ENCODE measurements at regions not wholly inside any gene's neighbourhood (a gene's known extent, or its start where the extent isn't known, plus 50 kb on each side); places are given as distances from the start of the nearest gene placed in this dataset.

DNA sequence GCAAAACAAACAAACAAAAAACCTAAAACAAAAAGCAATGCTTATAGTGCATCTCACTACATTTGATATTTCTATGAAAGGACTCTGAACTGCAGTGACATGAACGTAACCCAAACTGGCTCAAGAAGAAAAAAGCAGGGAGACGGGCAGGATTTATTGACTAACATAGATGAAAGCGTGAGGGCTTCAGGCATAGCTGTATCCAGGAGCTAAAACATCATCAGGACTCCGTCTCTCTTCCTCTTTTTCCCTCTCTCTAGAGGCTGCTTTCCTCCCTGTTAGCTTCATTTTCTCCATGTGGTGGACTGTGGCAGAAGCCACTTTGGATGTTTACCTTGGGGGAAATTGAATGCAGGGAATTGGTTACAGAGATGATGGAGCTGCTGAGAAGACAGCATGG lies 418.2 kb upstream of the PROK2 start:
- DNase-seq (ENCODE audit: low read depth): no peak
- TF ChIP-seq, protein P1, sequence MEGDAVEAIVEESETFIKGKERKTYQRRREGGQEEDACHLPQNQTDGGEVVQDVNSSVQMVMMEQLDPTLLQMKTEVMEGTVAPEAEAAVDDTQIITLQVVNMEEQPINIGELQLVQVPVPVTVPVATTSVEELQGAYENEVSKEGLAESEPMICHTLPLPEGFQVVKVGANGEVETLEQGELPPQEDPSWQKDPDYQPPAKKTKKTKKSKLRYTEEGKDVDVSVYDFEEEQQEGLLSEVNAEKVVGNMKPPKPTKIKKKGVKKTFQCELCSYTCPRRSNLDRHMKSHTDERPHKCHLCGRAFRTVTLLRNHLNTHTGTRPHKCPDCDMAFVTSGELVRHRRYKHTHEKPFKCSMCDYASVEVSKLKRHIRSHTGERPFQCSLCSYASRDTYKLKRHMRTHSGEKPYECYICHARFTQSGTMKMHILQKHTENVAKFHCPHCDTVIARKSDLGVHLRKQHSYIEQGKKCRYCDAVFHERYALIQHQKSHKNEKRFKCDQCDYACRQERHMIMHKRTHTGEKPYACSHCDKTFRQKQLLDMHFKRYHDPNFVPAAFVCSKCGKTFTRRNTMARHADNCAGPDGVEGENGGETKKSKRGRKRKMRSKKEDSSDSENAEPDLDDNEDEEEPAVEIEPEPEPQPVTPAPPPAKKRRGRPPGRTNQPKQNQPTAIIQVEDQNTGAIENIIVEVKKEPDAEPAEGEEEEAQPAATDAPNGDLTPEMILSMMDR (conservative IDR thresholded peaks at IDR 0.05; ENCODE audit: low read depth, low read length): no peak
- H3K4me3 ChIP-seq (ENCODE audit: low read depth, low read length): no peak overlapping the region

- H3K4me3 ChIP-seq (ENCODE audit: low read depth, low read length): no peak overlapping the region
- TF ChIP-seq, protein P1 (conservative IDR thresholded peaks at IDR 0.05; ENCODE audit: low read depth, low read length): no peak
- no peak for DNase-seq (ENCODE audit: low read depth)
Observed at GRCh38 chr3:72200332-72200731, 415.4 kb upstream of the PROK2 start.

- no peak for DNase-seq (ENCODE audit: low read depth)
- no peak overlapping the region for H3K4me3 ChIP-seq (ENCODE audit: low read depth, low read length)
- TF ChIP-seq, protein P1 (conservative IDR thresholded peaks at IDR 0.05; ENCODE audit: low read depth, low read length): no peak
Observed at GRCh38 chr3:72199530-72199929, 414.6 kb upstream of the PROK2 start.

DNA sequence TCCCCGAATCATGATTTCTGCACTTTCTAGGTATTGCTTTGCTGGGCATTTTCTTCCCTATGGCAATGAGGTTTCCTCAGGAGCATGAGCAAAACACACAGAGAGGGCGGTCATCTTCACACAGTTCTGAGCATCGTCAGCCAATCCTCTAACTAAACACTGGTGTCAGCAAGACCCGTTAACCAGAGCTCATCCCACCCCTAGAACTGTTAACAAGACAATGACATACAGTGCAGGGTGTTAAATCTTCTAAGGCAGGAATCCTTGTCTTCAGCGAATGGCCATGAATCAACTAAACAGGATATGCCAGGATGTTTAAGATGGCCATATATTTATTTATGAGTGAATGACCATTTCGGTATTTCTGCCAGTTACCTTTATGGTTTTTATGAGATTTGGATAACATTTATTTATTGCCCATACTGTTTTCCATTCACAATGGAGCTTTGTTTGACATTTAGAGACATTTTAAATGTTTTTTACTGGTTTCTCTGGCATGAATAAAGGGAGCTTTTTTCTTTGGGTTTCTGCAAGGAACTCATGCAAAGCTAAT lies 411.5 kb upstream of the PROK2 start:
- TF ChIP-seq, protein P1 (conservative IDR thresholded peaks at IDR 0.05; ENCODE audit: low read depth, low read length): no peak
- DNase-seq (ENCODE audit: low read depth): no peak

DNA sequence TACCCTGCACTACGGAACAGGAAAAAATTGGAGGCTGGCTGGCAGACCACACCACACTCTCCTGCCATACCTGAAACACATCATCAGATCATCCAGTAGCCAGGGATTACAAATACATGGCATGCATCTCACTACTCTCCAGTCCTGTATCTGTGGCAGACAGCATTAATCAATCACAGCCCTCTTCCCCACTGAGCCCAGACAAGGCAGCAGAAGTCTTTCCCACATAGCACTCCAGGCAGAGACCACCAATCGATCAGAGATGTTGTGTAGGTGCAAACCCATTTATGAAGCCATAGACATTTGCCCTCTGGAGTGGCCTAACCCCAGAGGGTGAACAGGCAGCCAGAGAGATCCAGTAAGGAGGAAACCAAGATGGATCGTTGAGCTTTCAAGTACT lies 410.9 kb upstream of the PROK2 start:
- no peak overlapping the region for H3K4me3 ChIP-seq (ENCODE audit: low read depth, low read length)
- DNase-seq (ENCODE audit: low read depth): no peak
- TF ChIP-seq, protein P1 (conservative IDR thresholded peaks at IDR 0.05; ENCODE audit: low read depth, low read length): no peak

More for the DNA sequence above, 411.5 kb upstream of the PROK2 start:
- H3K4me3 ChIP-seq (ENCODE audit: low read depth, low read length): no peak overlapping the region

DNA sequence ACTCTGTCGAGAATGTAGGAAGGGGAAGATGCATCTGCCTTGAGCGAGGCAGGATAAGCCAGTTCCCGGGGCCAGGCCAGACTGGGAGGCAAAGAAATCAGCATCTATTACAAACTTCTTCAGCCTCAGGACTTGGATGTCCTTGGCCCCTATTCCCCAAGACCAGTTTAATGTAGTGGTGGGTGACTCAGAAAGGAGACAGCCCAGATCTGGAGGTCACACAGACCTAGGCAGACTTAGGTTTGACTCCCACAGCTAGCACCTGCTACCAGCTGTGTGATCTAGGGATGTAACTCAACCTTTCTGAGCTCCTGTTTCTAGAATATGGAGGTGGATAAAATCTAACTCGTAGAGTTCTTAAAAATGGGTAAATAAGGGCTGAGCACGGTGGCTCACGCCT lies 409.5 kb upstream of the PROK2 start:
- DNase-seq (ENCODE audit: low read depth): no peak
- TF ChIP-seq, protein P1 (conservative IDR thresholded peaks at IDR 0.05; ENCODE audit: low read depth, low read length): no peak
- H3K4me3 ChIP-seq (ENCODE audit: low read depth, low read length): no peak overlapping the region

DNA sequence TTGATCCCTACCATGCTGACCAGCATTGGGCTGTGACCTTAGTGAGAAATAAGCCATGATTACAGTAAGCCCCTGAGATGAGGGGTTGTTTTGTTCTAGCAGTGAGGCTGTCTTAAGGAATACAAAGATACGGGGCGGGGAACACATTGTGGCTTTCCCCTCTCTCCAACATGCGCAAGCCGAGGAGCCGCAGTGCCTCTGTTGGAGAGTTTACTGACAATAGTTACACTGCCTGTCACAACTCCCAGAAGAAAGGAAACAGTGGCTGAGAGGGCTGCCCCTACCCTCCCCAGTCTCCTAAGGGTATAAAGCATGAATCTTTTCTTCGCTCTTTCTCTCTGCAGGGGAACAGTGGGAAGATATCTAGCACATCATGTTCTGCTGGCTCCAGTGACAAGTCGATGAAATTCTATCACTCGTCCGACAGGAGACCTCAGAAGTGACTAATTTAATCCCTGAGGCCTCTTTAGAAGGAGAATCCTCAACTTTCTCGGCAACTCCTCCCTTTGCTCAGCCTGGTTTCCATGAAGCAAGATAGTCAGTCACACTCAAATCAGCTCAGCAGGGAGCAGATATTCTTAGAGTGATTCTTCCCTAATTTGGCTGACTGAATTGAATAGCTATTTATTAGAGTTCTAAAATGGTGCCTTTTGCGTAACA lies 409.0 kb upstream of the PROK2 start:
- TF ChIP-seq, protein P1 (conservative IDR thresholded peaks at IDR 0.05; ENCODE audit: low read depth, low read length): no peak
- H3K4me3 ChIP-seq (ENCODE audit: low read depth, low read length): no peak overlapping the region
- no peak for DNase-seq (ENCODE audit: low read depth)
